ENCODE measurements at regions not wholly inside any gene's neighbourhood (a gene's known extent, or its start where the extent isn't known, plus 50 kb on each side); places are given as distances from the start of the nearest gene placed in this dataset.

- Histone ChIP-seq H2BK15ac (replicated peaks; ENCODE audit: low read depth) (no peak overlapping the region), H3K27me3 (ENCODE audit: insufficient read depth, low read length, poor library complexity) (no peaks in the 10 kb centered on the region), H3K56ac (ENCODE audit: low read length) (no peak overlapping the region), H3K27ac (ENCODE audit: low read depth, low read length) (no peak overlapping the region), H4K5ac (ENCODE audit: low read length) (no peak overlapping the region), H3K4me2 (ENCODE audit: low read length) (no peak overlapping the region), H4K8ac (ENCODE audit: low read depth, low read length) (no peak overlapping the region), H3K36me3 (ENCODE audit: control insufficient read depth, insufficient read depth, low read length) (no peaks in the 10 kb centered on the region), H2BK120ac (ENCODE audit: low read depth, low read length) (no peak overlapping the region), H2AK5ac (ENCODE audit: low read length) (no peak overlapping the region), H3K79me1 (ENCODE audit: low read length) (no peaks in the 10 kb centered on the region), H3K4me3 (ENCODE audit: low read length) (no peak overlapping the region), H3K79me2 (ENCODE audit: control insufficient read depth, insufficient read depth, low read length) (no peaks in the 10 kb centered on the region), H2BK5ac (ENCODE audit: low read length) (peak overlapping the region; percentile 6), H3K4me1 (ENCODE audit: control insufficient read depth, low read depth, low read length) (peaks cover 6% of the 10 kb centered on the region), H3K9ac (ENCODE audit: low read length) (no peak overlapping the region), H3K4ac (ENCODE audit: low read depth, low read length) (no peak overlapping the region), H3K18ac (ENCODE audit: low read length) (peak overlapping the region; percentile 25), H3K23ac (ENCODE audit: low read length) (no peak overlapping the region)
- no CpG with 5 or more reads among the region's 3 CpGs for WGBS (ENCODE audit: extremely low coverage, insufficient coverage, low lambda C conversion rate)
- DNase-seq = peak; percentile 21
Measured at GRCh38 chr1:70674941-70675685, 264.0 kb downstream of the CTH start.

GRCh38 chr1:70675737-70676156 is 264.7 kb downstream of the CTH start:
- no peak overlapping the region for H3K4me2 ChIP-seq (ENCODE audit: low read length)
- H3K36me3 ChIP-seq (ENCODE audit: control insufficient read depth, insufficient read depth, low read length) = no peaks in the 10 kb centered on the region
- no peak overlapping the region for H4K5ac ChIP-seq (ENCODE audit: low read length)
- no peak overlapping the region for H3K23ac ChIP-seq (ENCODE audit: low read length)
- no peak overlapping the region for H2BK120ac ChIP-seq (ENCODE audit: low read depth, low read length)
- peak; percentile 90 for DNase-seq
- H3K27me3 ChIP-seq (ENCODE audit: insufficient read depth, low read length, poor library complexity) = no peaks in the 10 kb centered on the region
- H2BK5ac ChIP-seq (ENCODE audit: low read length) = no peak overlapping the region
- H2BK15ac ChIP-seq (replicated peaks; ENCODE audit: low read depth) = no peak overlapping the region
- WGBS (ENCODE audit: extremely low coverage, insufficient coverage, low lambda C conversion rate) = no CpG with 5 or more reads among the region's 5 CpGs
- no peak overlapping the region for H4K8ac ChIP-seq (ENCODE audit: low read depth, low read length)
- no peak overlapping the region for H3K56ac ChIP-seq (ENCODE audit: low read length)
- H2AK5ac ChIP-seq (ENCODE audit: low read length) = no peak overlapping the region
- peaks cover 6% of the 10 kb centered on the region for H3K4me1 ChIP-seq (ENCODE audit: control insufficient read depth, low read depth, low read length)
- no peak overlapping the region for H3K4me3 ChIP-seq (ENCODE audit: low read length)
- H3K79me1 ChIP-seq (ENCODE audit: low read length) = no peaks in the 10 kb centered on the region
- H3K27ac ChIP-seq (ENCODE audit: low read depth, low read length) = no peak overlapping the region
- H3K4ac ChIP-seq (ENCODE audit: low read depth, low read length) = no peak overlapping the region
- H3K18ac ChIP-seq (ENCODE audit: low read length) = peak overlapping the region; percentile 25
- no peak overlapping the region for H3K9ac ChIP-seq (ENCODE audit: low read length)
- no peaks in the 10 kb centered on the region for H3K79me2 ChIP-seq (ENCODE audit: control insufficient read depth, insufficient read depth, low read length)

GRCh38 chr1:70685300-70686286 is 274.5 kb downstream of the CTH start:
- no CpG with 5 or more reads among the region's 13 CpGs for WGBS (ENCODE audit: extremely low coverage, insufficient coverage, low lambda C conversion rate)
- DNase-seq = peak; percentile 89

GRCh38 chr1:70688580-70688979 is 277.5 kb downstream of the CTH start:
- H3K4ac ChIP-seq (ENCODE audit: low read depth, low read length) = no peak overlapping the region

More at GRCh38 chr1:70685300-70686286, 274.5 kb downstream of the CTH start:
- Histone ChIP-seq H3K79me1 (ENCODE audit: low read length) (no peaks in the 10 kb centered on the region), H3K4ac (ENCODE audit: low read depth, low read length) (no peak overlapping the region), H4K5ac (ENCODE audit: low read length) (no peak overlapping the region), H2BK15ac (replicated peaks; ENCODE audit: low read depth) (no peak overlapping the region), H3K56ac (ENCODE audit: low read length) (no peak overlapping the region), H3K4me3 (ENCODE audit: low read length) (no peak overlapping the region), H3K4me1 (ENCODE audit: control insufficient read depth, low read depth, low read length) (no peaks in the 10 kb centered on the region), H3K23ac (ENCODE audit: low read length) (no peak overlapping the region), H2AK5ac (ENCODE audit: low read length) (no peak overlapping the region), H2BK120ac (ENCODE audit: low read depth, low read length) (no peak overlapping the region), H3K4me2 (ENCODE audit: low read length) (no peak overlapping the region), H4K8ac (ENCODE audit: low read depth, low read length) (no peak overlapping the region), H3K36me3 (ENCODE audit: control insufficient read depth, insufficient read depth, low read length) (no peaks in the 10 kb centered on the region), H3K18ac (ENCODE audit: low read length) (no peak overlapping the region), H3K79me2 (ENCODE audit: control insufficient read depth, insufficient read depth, low read length) (no peaks in the 10 kb centered on the region), H3K27me3 (ENCODE audit: insufficient read depth, low read length, poor library complexity) (no peaks in the 10 kb centered on the region), H3K27ac (ENCODE audit: low read depth, low read length) (no peak overlapping the region), H3K9ac (ENCODE audit: low read length) (no peak overlapping the region), H2BK5ac (ENCODE audit: low read length) (no peak overlapping the region)

DNA sequence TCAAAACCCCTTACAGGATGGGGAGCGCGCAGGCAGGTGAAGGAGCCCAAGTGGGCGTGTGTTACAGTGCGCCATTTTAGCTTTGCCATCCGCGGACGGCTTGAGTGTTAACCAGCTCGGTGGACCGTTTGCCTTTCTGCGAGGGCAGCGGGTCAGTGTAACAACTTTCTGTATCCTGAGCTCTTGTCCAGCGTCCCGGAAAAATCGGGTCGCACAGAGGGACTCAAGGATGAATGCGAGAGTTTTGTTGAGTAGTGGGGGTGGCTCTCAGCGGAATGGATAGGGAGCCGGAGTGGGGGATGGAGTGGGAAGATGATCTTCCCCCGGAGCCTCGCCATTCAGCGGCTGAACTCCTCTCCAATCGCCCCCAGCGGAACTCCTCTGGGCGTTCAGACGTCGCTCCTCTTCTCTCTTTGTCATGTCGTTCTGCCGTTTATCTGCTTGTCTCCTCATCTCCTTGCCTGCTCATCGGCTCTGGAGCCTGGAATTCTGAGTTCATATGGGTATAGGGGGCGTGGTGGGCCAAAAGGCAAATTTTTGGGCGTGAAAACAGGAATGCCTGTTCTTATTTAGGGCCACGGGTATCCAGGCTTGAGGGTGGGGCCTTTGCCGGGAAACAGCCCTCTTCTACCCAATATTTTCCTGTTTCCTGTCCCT is 295.4 kb downstream of the CTH start:
- H3K18ac ChIP-seq (ENCODE audit: low read length) = no peak overlapping the region

More at GRCh38 chr1:70688580-70688979, 277.5 kb downstream of the CTH start:
- Histone ChIP-seq H3K79me1 (ENCODE audit: low read length) (no peaks in the 10 kb centered on the region), H3K4me1 (ENCODE audit: control insufficient read depth, low read depth, low read length) (no peaks in the 10 kb centered on the region), H2BK5ac (ENCODE audit: low read length) (no peak overlapping the region), H3K9ac (ENCODE audit: low read length) (no peak overlapping the region), H3K27ac (ENCODE audit: low read depth, low read length) (no peak overlapping the region), H2AK5ac (ENCODE audit: low read length) (no peak overlapping the region), H3K27me3 (ENCODE audit: insufficient read depth, low read length, poor library complexity) (no peaks in the 10 kb centered on the region), H3K18ac (ENCODE audit: low read length) (no peak overlapping the region), H2BK120ac (ENCODE audit: low read depth, low read length) (no peak overlapping the region), H2BK15ac (replicated peaks; ENCODE audit: low read depth) (no peak overlapping the region), H3K4me3 (ENCODE audit: low read length) (no peak overlapping the region), H4K8ac (ENCODE audit: low read depth, low read length) (no peak overlapping the region), H3K79me2 (ENCODE audit: control insufficient read depth, insufficient read depth, low read length) (no peaks in the 10 kb centered on the region), H3K56ac (ENCODE audit: low read length) (no peak overlapping the region), H3K23ac (ENCODE audit: low read length) (no peak overlapping the region), H3K36me3 (ENCODE audit: control insufficient read depth, insufficient read depth, low read length) (no peaks in the 10 kb centered on the region), H3K4me2 (ENCODE audit: low read length) (no peak overlapping the region), H4K5ac (ENCODE audit: low read length) (no peak overlapping the region)
- no CpG with 5 or more reads among the region's 1 CpG for WGBS (ENCODE audit: extremely low coverage, insufficient coverage, low lambda C conversion rate)
- DNase-seq = no peak

More for the DNA sequence above, 295.4 kb downstream of the CTH start:
- H4K8ac ChIP-seq (ENCODE audit: low read depth, low read length) = no peak overlapping the region
- no peaks in the 10 kb centered on the region for H3K36me3 ChIP-seq (ENCODE audit: control insufficient read depth, insufficient read depth, low read length)
- H3K4me1 ChIP-seq (ENCODE audit: control insufficient read depth, low read depth, low read length) = no peaks in the 10 kb centered on the region
- H2BK5ac ChIP-seq (ENCODE audit: low read length) = no peak overlapping the region
- H2AK5ac ChIP-seq (ENCODE audit: low read length) = no peak overlapping the region
- H3K27me3 ChIP-seq (ENCODE audit: insufficient read depth, low read length, poor library complexity) = no peaks in the 10 kb centered on the region
- H3K23ac ChIP-seq (ENCODE audit: low read length) = no peak overlapping the region
- H3K4ac ChIP-seq (ENCODE audit: low read depth, low read length) = no peak overlapping the region
- no CpG with 5 or more reads among the region's 33 CpGs for WGBS (ENCODE audit: extremely low coverage, insufficient coverage, low lambda C conversion rate)
- peak overlapping the region; percentile 19 for H3K56ac ChIP-seq (ENCODE audit: low read length)
- H2BK120ac ChIP-seq (ENCODE audit: low read depth, low read length) = no peak overlapping the region
- no peaks in the 10 kb centered on the region for H3K79me2 ChIP-seq (ENCODE audit: control insufficient read depth, insufficient read depth, low read length)
- no peak overlapping the region for H3K4me3 ChIP-seq (ENCODE audit: low read length)
- H4K5ac ChIP-seq (ENCODE audit: low read length) = no peak overlapping the region
- H3K4me2 ChIP-seq (ENCODE audit: low read length) = peak overlapping the region; percentile 6
- no peaks in the 10 kb centered on the region for H3K79me1 ChIP-seq (ENCODE audit: low read length)
- peak overlapping the region; percentile 20 for H3K9ac ChIP-seq (ENCODE audit: low read length)
- peak; percentile 39 for DNase-seq
- no peak overlapping the region for H2BK15ac ChIP-seq (replicated peaks; ENCODE audit: low read depth)
- no peak overlapping the region for H3K27ac ChIP-seq (ENCODE audit: low read depth, low read length)
